AML-193 (cell line): ENCODE measurements at regions not wholly inside any gene's neighbourhood (a gene's known extent, or its start where the extent isn't known, plus 50 kb on each side); places are given as distances from the start of the nearest gene placed in this dataset.

ENCODE experiments used
- DNase-seq, 2 experiments: peaks; one replicate each; lab custom pipeline; 2025; lab: John Stamatoyannopoulos, UW

DNA sequence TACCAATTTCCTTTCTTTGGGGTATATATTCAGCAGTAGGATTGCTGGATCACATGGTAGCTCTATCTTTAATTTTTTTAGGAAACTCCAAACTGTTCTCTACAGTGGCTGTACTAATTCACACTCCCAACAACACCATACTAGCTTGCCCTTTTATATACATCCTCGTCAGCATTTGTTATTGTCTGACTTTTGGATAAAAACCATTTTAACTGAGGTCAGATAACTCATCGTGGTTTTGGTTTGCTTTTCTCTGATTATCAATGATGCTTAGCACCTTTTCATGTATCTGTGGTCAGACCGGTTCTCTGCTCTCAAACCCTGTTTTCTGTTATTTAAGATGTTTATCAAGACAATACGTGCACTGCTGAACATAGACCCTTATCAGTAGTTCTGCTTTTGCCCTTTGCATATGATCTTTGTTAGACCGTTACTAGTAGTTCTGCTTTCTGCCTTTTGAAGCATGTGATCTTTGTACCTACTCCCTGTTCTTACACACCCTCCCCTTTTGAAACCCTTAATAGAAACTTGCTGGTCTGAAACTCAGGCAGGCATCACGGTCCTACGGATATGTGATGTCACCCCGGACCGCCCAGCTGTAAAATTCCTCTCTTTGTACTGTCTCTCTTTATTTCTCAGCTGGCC lies 474.3 kb downstream of the RSL24D1 start:
- no peak for DNase-seq

DNA sequence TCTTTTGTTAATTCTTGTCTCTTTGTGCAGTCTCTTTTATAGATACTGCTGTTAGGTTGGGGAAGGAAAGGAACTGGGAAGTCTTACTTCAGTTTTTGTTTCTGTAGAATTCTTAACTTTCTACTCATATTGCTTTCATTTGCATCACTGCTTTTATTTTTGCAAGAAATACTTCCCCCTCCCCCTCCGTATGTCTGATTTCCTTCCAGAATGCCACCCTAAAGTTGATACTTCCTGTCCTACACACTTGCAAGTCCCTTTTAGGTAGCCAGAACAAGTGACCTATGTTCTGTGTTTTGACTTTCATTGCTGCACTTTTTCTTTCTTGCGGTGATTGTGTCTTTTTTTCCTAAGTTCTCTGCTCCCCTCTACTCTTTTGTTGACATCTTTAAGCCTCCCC lies 477.4 kb downstream of the RSL24D1 start:
- DNase-seq: no peak

DNA sequence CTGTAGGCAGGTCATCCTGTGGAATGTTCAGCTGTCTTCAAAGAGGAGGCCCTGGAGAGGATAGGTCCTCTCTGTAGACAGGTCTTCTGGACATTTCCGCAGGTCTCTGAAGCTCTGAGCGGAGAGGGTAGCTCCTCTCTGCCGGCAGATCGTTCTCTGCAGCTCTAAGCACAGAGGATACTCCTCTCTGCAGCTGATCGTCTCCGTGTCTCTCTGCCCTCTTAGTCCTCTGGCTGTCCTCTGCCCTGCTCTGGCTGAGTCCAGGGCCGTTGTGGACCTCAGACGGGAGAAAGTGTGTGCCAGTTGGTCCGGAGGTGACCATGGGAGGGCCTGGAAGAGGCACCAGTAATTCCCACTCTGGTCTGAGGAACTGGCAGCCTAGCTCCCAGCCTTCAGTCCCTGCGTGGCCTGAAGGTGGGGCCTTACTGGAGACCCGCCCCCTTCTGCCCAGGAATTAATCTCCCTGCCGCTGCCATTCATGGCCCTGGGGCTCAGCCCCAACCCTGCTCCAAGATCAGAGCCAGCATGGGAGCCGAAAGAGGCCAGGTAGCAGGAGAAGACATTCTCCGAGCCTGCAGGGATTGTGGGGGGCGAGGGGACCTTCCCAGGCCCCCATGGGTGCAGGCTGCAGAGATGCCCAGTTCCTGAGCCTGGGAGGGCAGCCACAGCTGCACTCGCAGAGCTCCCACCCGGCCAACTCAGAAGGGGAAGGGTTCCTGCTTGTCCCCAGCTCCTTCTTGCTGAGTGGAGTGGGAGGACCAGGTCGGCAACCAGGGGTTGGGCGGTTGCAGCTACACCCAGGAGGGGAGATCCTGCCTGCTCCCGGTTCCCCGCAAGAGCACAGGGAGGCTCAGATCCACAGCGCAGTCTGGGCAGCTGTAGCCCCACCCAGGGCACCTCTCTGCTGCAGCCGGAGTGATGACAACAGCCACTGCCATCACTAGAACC lies 488.7 kb downstream of the RSL24D1 start:
- DNase-seq: no peak

DNA sequence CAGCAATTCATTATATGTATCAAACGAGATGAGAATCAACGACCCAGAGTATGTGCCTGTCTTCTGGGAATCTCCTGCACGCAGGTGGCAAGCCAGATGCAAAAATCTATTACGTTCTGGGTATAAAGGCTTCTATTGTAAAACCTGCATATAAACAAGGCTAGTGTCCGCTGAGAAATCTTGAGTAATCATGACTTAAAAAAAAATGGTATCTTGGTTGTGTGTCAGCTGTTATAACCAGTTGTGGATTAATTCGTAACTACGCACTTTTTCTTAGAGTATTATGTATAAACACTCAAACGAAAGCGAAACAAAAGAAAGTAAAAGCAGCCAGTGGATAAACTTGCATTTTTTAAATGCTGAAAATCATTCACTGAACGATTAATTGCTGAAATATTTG lies 509.1 kb downstream of the RSL24D1 start:
- no peak for DNase-seq
